Esophagus squamous epithelium (tissue), 5 donors: ENCODE measurements at regions not wholly inside any gene's neighbourhood (a gene's known extent, or its start where the extent isn't known, plus 50 kb on each side); places are given as distances from the start of the nearest gene placed in this dataset.
A peak's percentile ranks its signal among the peaks of the same experiment; 100 is the strongest.

Experiments used
- DNase-seq: peaks from one replicate; lab custom pipeline; 2025; lab: John Stamatoyannopoulos, UW
- H3K27ac ChIP-seq, 4 donors: fragments of 200-600 bp; sonication (generic); one replicate each; pipeline ENCODE4 v1.5.1; 2016 to 2019; ENCODE audit warnings: mild to moderate bottlenecking in 1 of 4
- H3K27me3 ChIP-seq, 4 donors: fragments of 200-600 bp; sonication (generic); 1 replicate in 3 of 4; 2 replicates in 1 of 4; pipeline versions ENCODE4 v1.5.1 to v1.6.0; 2017 to 2021; ENCODE audit warnings: antibody characterized with exemption in 1 of 4
- H3K36me3 ChIP-seq, 3 donors: fragments of 200-600 bp; sonication (generic); one replicate each; pipeline ENCODE4 v1.5.1; 2016 to 2019
- H3K4me1 ChIP-seq, 3 donors: fragments of 200-600 bp; sonication (generic); one replicate each; pipeline ENCODE4 v1.5.1; 2017 to 2019
- H3K4me3 ChIP-seq, 4 donors: fragments of 200-600 bp; sonication (generic); 1 replicate in 3 of 4; 2 replicates in 1 of 4; pipeline ENCODE4 v1.5.1; 2016 to 2019; ENCODE audit warnings: mild to moderate bottlenecking in 2 of 4, moderate library complexity in 1 of 4
- H3K9me3 ChIP-seq, 3 donors: fragments of 200-600 bp; sonication (generic); one replicate each; pipeline ENCODE4 v1.5.1; 2016 to 2019
- CTCF ChIP-seq, 6 experiments: fragments of 450-650 bp in 4 of 6; fragments of 200-600 bp in 2 of 6; sonication (generic) in 2 of 6; IDR thresholded peaks; one replicate each; pipeline ENCODE4 v1.5.1; 2016 to 2019; ENCODE audit warnings: antibody characterized with exemption in 6 of 6, mild to moderate bottlenecking in 4 of 6, moderate library complexity in 4 of 6
- POLR2A ChIP-seq, 4 donors: fragments of 450-650 bp; IDR thresholded peaks; one replicate each; pipeline ENCODE4 v1.6.1; 2017; ENCODE audit warnings: antibody characterized with exemption in 4 of 4, mild to moderate bottlenecking in 4 of 4, moderate library complexity in 3 of 4
- WGBS, 2 donors: methylation state at CpG; one replicate each; pipeline ENCODE4 v1.1.5; 2018; 5-methylcytosine and 5-hydroxymethylcytosine counted together
- intact Hi-C: fragments of 100-400 bp; cut with DNase I; formaldehyde crosslinking; loops from one replicate; pipeline ENCODE4 v1.15.0; 2022
- donor health status: DM: yes; HTN: yes; CAD: no.

GRCh38 chrX:65602221-65602560 is 65.3 kb upstream of the MSN start:
- intact Hi-C loops = no loop called here
- no peaks in the 10 kb centered on the region for H3K9me3 ChIP-seq
- no peak overlapping the region for H3K4me3 ChIP-seq
- H3K27ac ChIP-seq = peak overlapping the region in 3 of 4 donors; percentile 80 to 89 (median 81)
- peaks cover 0 to 23% (median 17%) of the 10 kb centered on the region in 3 donors for H3K4me1 ChIP-seq
- DNase-seq = no peak
- H3K36me3 ChIP-seq = no peaks in the 10 kb centered on the region
- TF ChIP-seq POLR2A (IDR thresholded peaks at IDR 0.05) (no peak), CTCF (IDR thresholded peaks at IDR 0.05) (no peak)
- no peaks in the 10 kb centered on the region for H3K27me3 ChIP-seq
- 67 to 100% methylated on average over 2 of the region's 2 CpGs for WGBS, 2 donors

GRCh38 chrX:65601530-65602220 is 65.8 kb upstream of the MSN start:
- 48 to 75% methylated on average over 1 to 3 of the region's 3 CpGs for WGBS, 2 donors
- intact Hi-C loops = no loop called here
- no peaks in the 10 kb centered on the region for H3K9me3 ChIP-seq
- no peaks in the 10 kb centered on the region for H3K27me3 ChIP-seq
- no peak overlapping the region for H3K4me3 ChIP-seq
- H3K27ac ChIP-seq = peak overlapping the region; percentile 56 to 89 (median 80)
- DNase-seq = peak; percentile 5
- H3K36me3 ChIP-seq = no peaks in the 10 kb centered on the region
- H3K4me1 ChIP-seq = peaks cover 0 to 28% (median 17%) of the 10 kb centered on the region in 3 donors
- TF ChIP-seq CTCF (IDR thresholded peaks at IDR 0.05) = peak in 4 of 6 experiments; percentile 9 to 40 (median 20)
- TF ChIP-seq POLR2A (IDR thresholded peaks at IDR 0.05) = peak in 1 of 4 donors; percentile 40

- Histone ChIP-seq H3K27ac (peak overlapping the region; percentile 56 to 89 (median 80)), H3K27me3 (no peaks in the 10 kb centered on the region), H3K4me1 (peaks cover 0 to 34% (median 17%) of the 10 kb centered on the region in 3 donors), H3K36me3 (no peaks in the 10 kb centered on the region), H3K9me3 (no peaks in the 10 kb centered on the region), H3K4me3 (no peak overlapping the region)
- TF ChIP-seq CTCF (IDR thresholded peaks at IDR 0.05) = no peak
- no peak for TF ChIP-seq POLR2A (IDR thresholded peaks at IDR 0.05)
- intact Hi-C loops = no loop called here
- 44% methylated on average over 3 of the region's 3 CpGs; no CpG with 5 or more reads in 1 of the 2 donors for WGBS, 2 donors
- DNase-seq = no peak
These were observed 66.3 kb upstream of the MSN start for GRCh38 chrX:65601126-65601525.

GRCh38 chrX:65600106-65600505 is 65.5 kb upstream of the LAS1L start:
- Histone ChIP-seq H3K36me3 (no peaks in the 10 kb centered on the region), H3K27ac (peak overlapping the region in 2 of 4 donors; percentile 80 to 81), H3K4me3 (no peak overlapping the region), H3K27me3 (no peaks in the 10 kb centered on the region), H3K4me1 (peaks cover 0 to 39% (median 22%) of the 10 kb centered on the region in 3 donors), H3K9me3 (no peaks in the 10 kb centered on the region)
- no peak for DNase-seq
- intact Hi-C loops = no loop called here
- WGBS, 2 donors = 77 to 93% methylated on average over 7 of the region's 7 CpGs
- TF ChIP-seq CTCF (IDR thresholded peaks at IDR 0.05) (no peak), POLR2A (IDR thresholded peaks at IDR 0.05) (no peak)

GRCh38 chrX:65598559-65599147 is 64.1 kb upstream of the LAS1L start:
- Histone ChIP-seq H3K27me3 (no peaks in the 10 kb centered on the region), H3K4me1 (peaks cover 0 to 39% (median 22%) of the 10 kb centered on the region in 3 donors), H3K9me3 (no peaks in the 10 kb centered on the region), H3K4me3 (no peak overlapping the region), H3K27ac (peak overlapping the region in 1 of 4 donors; percentile 25), H3K36me3 (no peaks in the 10 kb centered on the region)
- intact Hi-C loops = loop anchor here (10.0 kb wide), 1 partner anchor 106 kb away; no protein-coding TSS in a partner anchor
- TF ChIP-seq CTCF (IDR thresholded peaks at IDR 0.05) = no peak
- peak in 1 of 4 donors; percentile 20 for TF ChIP-seq POLR2A (IDR thresholded peaks at IDR 0.05)
- DNase-seq = no peak
- WGBS, 2 donors = 71 to 82% methylated on average over 7 to 8 of the region's 8 CpGs
